GM21390 (cell line): ENCODE measurements at regions not wholly inside any gene's neighbourhood (a gene's known extent, or its start where the extent isn't known, plus 50 kb on each side); places are given as distances from the start of the nearest gene placed in this dataset.

Experiments
- ATAC-seq: cut with Tn5 transposase; IDR thresholded peaks from one replicate; pipeline ENCODE4 v1.9.1; 2021; ENCODE audit not compliant: unreplicated experiment

DNA sequence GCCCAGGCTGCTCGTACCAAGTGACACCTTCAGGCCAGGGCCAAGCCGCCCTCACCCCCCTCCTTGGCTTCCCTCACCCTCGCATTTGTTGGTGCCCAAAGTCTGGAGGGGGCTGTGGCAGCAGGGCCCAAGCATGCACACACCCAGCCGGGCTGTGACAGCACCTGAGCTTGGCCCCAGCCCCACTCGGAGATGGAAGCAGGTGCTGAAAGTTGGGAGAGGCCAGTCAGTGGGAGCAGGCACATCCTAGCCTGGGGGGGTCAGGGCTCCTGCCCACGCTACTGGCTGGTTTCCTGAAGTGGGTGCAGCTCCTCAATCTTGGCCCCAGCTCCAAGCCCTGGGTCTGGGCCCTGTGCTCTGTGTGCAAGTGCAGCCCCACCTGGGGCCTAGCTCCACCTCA lies 228.0 kb downstream of the RDH14 start:
- ATAC-seq = no peak

DNA sequence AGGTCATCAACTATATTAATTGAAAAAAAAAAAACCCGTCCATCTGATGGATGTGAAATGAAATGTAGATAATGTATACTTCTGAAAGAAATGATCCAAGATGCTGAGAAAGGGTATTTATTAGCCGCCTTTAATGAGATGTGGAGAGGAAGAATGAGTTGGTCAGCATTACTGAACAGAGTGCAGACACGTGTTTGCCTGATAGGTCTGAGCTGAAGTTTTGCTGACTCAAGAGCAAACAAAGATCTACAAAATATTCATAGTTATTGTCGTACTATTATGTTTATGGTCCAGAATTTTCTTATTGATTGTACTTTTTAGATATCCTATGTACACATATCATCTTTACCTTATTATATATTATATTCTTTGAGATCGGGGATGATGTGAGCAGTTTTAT lies 235.3 kb downstream of the RDH14 start:
- ATAC-seq = no peak

DNA sequence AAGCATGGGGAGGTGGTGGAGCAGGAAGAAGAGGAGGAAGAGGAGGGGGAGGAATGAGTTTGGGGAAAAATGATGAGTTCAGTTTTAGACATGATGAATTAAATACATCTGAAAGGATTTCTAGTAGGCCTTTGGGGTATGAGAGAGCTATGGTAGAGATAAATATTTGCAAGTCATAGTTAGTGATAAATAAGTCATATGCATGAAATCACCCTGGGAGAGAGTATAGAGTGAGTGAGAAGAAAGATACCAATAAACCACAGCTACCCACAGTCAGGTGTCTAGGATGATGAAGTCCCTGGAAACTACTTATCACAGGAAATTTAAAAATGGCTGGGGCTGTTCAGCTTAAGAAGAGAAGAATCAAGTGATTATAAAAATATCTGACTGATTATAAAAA lies 240.5 kb downstream of the RDH14 start:
- ATAC-seq = no peak

DNA sequence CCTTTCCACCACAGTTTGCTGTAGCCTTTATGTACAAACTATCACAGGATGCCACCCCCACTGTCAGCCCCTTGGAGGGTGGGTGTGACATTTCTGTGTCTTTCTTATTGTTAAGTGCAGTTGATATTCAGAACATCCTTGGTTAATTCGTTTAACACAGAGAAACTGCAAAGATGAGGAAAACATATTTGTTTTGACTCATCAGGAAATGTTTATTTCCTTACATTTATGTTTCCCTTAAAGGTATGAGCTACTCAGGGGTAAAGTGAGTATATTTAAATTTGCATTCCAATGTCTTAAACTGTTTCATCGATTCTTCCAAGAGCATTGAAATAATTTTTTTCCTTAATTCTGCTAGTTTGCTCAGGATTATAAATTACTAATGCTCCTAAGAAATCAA lies 243.4 kb downstream of the RDH14 start:
- no peak for ATAC-seq

DNA sequence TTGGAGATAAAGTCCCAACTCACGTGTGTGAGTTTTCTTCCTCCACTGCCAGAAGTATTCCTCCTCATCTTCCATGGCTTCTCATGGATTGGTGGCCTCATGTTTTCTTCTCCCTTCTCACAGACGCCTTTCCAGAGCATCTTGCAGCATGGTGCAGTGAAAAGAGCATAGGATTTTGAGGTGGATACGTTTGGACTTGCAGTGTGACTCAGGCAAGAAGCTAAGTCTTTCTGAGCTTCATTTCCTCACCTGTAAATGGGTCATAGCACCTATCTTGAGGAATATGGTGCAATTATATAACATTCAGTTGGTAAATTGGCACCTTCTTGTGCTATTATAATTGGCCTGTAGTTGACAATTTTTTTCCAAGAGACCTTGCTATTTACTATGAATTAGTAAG lies 247.6 kb downstream of the RDH14 start:
- ATAC-seq = no peak

DNA sequence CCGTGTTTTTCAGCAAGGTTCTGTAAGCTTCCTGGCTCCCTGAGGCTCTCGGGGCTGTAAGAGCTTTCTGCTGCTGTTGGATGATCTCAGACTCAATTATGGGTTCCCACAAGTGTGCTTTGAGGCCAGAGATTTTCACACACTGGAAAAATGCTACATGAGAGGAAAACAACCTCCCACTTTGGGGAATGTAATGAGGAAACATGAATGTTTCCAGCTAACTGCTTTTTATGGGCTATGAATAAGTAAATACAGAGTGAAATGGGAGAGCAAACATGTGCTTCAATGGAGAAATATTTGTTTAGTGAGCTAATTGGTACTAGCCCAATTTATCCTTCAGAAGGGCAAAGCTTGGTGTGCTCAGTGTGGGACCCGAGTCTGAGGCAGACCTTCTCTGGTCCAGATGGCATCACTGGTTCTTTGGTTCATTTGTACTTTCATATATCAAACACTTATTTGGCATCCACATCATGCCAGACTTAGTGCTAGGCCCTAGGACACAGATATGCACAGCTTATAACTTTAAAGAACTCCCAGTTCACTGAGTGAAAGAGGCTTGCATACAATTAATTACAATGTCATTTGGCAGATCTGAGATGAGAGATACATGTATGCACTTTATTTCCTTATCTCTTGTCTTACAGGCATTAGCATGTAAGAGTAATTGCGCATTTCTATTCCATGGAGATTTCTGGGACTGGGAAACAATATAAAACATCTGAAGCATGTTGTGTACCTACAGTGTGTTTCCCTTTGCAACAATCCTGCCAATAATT lies 248.8 kb downstream of the RDH14 start:
- no peak for ATAC-seq

DNA sequence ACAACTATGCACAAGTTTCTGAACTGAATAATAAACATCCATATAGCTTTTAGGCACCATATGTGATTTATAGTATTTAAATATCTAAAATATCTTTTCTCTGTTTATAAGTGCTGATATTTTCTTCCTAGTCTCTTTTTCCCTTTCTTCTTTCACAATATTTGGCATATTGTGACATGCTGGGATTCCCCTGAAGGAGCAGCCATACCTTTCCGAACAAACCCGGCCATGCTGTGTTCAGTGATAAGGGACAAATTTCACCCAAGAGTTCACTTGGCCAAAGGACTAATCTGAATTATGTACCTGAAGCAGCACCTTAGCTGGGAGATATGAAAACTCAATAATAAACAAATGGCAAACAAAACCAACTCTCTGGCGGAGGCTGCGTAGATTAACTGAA lies 250.8 kb downstream of the RDH14 start:
- no peak for ATAC-seq

DNA sequence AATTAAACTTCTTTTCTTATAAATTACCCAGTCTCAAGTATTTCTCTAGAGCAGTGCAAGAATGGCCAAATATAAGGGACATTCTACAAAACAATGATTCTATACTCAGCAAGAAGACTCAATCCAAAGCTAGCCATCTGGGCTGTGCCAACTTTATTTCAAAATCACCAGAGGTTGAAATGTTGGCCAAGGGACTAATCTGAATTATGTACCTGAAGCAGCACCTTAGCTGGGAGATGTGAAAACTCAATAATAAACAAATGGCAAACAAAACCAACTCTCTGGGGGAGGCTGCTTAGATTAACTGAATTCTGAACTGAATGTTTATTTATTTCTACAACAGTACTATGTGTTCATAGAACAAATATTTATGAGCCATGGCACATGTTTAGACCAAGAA lies 251.3 kb downstream of the RDH14 start:
- ATAC-seq = no peak

DNA sequence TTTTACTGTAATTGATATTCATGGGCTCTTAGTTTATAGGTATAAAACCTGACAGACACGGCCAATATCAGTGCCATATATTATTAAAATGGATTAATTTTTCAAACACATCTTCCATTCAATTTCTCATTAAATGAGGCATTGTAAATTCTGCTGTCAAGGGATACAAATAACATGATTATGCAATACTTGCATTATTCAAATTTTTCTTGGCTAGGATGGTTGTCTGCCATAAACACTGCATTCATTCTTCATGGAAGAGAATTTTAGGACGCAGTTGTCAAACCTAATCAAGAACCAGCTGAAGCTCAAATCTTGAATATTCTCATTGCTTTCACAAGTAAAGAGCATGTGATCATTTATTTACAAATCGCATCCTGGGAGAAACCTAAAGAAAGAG lies 255.6 kb downstream of the RDH14 start:
- ATAC-seq = no peak

DNA sequence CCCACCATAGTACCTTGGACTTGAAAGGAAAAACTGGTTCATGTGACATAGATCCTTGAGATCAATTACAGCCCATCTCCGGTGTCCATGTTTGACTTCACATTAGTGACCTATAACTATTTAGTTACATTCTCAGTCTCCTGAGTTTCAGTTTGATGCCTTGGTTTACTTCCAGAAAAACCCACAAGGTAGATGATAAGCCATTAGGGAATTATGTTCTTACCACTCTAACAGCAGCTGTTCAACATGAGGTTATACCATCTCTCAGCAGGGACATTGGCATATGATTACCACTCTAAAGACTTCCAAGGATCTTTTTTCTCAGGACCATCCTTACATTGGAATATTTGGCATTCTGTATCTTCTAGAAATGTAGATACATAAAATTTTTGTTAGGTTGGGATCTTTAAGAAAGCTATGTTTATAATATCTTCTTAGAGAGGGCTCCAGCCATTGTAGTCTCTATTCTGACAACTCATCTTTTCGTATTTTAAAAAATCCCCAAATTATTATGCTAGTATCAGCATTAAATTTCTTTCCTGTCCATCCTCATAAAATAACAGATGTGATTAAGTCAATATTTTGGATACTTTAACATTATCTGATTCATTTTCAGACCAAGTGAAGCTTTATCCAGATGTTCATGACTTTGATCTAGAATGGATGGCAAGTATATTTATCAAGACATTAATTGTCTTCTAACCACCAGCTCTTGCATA lies 258.9 kb downstream of the RDH14 start:
- no peak for ATAC-seq

DNA sequence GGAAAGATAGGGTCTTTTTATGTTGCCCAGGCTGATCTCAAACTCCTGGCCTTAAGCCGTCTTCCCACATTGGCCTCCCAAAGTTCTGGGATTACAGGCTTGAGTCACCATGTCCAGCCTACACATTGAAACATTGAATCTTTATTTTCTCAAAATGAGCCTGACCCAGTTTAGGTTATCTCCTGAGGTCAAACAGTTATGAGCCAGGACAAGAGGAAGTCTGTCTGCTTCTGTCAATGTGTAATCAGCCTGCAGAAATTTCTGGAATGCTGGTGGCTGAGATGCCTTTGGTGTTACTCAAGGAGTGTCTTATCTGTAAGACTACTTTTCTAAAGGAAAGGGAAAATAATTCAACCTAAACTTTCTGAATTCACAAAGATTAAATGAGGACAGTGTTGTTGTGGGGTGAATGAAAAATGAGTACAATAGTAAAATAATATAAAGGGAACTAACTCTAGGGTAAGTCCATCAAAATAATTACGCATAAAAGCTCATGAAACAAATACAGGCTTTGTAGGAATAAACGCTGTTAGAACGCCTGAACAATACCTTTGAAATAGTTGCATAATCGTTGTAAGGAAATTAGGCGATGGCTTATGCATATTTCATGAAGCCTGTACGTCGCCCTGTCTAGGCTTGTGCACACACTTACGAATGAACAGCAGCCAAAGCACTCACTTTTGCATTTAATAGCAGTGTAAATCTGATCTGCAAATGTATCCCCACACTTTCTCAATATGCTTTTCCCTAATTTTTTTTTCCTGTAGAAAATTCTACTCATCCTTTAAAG lies 260.8 kb downstream of the RDH14 start:
- ATAC-seq = no peak

DNA sequence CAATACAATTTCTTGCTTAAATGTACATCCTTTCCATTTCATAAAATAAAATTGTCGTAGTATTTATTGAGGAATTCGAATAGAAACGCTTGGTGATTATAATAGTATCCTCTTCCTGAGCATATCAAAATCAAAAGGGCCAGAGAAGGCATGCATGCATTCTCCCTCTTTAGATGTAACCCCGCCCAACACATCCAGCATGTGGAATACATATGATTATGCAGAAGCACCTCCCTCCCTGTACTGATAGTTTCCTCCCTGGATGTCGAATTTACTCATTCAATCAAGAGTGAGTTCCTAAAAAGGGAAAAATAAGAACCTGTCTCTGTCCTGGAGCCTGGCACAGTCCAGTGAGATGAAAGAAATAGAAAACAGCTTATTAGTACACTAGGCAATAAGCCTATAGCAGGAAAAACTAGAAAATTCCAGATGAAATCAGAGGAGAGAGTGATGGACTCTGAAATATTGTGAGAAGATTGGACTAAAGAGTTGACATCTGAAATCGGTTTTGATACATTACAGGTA lies 262.9 kb downstream of the RDH14 start:
- ATAC-seq = no peak

DNA sequence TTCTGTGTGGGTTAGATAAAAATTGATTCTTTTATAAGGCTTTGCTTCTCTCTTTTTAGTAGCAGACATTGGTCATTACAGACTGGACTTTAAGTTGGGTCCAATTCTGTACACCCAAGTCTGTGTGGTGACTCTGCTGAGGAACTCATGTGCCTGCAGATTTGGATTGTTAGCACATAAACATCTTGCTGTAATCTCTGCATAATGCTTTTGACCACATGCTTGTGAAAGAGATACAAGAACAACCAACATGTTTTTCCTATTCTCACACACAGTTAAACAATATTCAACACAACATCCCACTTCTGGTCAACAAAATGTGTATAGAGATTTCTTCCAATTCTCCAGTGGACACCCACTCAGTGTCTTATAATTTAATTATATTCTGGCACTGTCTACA lies 270.1 kb downstream of the RDH14 start:
- ATAC-seq = no peak

DNA sequence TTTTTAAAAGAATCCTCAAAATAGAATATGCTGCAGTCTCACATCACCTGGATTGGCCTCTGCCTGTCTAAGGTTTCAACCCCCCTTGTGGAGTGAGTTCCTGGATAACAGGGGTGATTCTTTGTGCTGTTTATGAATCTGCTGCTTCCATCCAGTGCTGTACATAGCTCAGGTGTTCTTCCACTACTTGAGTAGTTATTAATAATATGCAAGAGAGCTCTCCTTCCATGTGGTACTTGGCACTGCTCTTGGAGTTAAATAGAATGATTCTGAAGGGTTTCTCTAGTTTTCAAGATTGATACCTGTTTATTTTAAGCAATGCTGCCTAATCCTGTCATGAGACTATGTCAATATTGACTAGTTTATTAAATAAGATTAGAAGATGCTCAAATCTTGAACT lies 273.6 kb downstream of the RDH14 start:
- ATAC-seq = no peak

DNA sequence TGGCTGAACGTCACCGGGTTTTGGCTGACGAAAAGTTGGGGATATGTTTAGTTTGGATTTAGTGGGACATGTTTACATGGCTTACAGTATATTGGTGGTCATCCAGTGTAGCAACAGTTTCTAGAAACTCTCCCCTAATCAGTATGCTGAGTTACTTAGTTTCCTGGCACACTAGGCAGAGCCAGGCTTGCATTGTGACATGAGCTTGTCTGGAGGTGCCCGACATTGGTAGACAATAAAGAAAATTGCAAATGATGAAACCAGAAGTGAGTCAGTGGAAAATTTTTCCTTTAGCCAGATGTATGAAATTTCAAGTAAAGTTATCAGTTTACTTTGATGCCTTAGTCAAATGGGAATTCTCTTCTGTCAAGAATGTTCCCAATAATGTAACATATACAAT lies 276.1 kb downstream of the RDH14 start:
- ATAC-seq = no peak

DNA sequence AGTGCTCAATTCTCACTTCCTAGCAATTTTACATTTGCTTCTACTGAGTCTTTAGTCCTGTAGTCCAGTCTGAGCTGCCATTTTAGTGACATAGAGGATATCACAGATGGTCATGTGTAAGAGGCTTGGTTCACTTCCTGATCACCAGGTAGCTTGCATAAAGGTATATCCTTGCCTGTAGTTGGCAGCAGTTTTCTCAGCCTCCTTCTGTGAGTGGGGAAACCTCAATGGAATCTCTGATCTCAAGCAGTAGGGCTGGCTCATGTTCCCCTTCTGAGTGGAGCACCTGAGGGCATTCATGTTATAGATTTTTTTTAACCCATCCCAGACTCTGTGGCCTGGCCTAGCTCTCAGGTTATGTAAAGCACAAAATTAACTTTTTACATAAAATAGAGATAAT lies 278.4 kb downstream of the RDH14 start:
- no peak for ATAC-seq

DNA sequence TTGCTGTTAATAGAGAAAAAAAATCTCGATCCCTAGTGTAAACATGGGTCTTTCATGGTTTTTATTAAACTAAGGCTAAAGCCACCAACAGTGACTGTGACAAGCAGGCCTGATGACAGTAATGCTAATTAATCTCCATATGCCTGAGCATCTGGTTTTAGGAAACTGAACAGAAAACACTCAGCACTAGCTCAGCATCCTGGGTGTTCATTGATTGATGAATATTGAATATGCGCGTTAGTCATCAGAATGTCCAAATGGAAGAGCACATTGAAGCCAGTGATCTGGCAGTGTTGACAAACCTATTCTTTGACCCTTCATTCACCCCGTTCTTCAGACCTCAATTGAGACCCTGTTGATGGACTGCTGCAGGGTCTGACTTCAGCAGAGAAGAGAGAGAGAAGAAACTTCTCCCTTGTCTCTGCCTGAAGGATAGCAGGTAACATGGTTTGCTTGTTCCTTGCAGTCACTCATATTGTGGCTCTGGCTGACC lies 283.8 kb downstream of the RDH14 start:
- no peak for ATAC-seq

DNA sequence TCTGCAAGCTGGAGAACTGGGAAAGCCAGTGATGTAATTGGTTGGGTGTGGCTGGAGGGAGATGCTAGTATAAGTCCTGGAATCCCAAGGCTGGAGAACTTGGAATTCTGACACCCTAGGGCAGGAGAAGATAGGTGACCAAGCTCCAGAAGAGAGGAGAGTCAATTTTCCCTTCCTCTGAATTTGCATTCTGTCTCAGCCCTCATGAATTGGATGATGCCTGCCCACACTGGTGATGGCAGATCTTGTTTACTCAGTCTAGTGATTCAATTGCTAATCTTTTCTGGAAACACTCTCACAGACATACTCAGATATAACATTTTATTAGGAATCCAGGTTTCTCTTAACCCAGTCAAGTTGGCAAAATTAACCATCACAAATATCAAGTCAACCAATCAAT lies 287.2 kb downstream of the RDH14 start:
- no peak for ATAC-seq

DNA sequence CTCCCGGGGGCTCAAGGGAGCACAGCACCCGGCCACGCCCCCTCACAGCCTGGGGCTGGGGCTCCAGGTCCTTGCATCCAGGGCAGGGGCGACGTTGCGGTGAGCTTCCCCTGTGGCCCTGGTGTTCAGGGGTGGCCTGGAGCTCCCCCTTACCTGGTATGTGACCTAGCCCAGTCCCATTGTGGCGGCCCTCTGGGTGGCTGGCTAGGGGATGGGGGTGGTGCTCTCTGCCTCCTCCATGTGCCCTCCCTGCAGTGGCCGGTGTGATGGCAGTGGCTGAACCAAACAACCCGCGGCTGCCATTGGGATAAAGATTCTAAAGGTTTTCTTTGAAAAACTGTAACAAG lies 288.3 kb downstream of the RDH14 start:
- no peak for ATAC-seq

DNA sequence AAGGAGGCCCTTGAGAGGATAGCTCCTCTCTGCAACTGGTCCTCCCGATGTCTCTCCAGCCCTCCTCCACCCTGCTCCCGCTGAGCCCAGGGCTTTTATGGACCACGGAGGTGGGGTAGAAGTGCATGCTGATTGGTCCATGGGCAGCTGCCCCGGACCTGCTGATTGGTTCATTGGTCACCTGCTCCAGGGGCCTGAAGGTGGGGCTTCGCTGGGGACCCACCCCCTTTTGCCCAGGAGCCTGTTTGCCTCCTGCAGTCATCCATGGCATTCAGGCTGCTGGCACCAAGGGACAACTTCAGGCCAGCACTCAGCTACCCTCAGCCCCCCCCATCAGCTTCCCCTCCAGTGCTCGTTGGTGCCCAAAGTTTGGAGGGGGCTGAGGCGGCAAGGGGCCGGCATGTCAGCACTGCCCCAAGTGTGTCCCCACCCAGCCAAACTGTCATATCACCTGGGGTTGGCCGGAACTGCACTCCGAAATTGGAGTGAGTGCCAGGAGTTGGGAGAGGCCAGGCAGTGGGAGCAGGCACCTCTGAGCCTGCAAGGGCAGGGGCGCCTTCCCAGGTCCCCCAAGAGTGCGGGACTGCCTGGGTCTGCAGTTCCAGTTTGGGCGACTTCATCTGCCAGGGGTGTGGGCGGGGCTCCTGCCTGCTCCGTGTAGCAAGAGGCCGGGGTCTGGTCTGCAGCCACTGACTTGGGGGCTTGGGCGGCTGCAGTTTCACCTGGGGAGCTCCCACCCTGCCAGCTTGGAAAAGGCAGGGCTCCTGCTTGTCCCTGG lies 288.9 kb downstream of the RDH14 start:
- ATAC-seq = no peak

DNA sequence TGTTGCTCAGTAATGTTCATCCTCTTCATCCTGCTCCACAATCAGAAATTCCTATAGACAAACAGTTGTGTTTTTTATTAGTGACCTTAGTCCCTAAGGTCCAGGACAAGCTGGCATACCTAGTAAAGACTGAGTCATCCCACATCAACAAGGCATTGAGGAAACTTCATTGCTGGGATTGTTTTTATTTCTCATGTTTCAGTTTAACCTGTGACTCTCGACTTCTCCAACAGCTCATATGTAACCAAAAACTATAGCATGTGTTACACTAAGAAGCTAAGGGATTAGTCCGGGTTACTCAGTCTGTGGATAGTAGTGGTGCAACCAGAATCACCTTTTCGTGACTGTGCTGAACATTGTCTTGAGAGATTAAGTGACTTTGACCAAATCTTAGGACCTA lies 292.1 kb downstream of the RDH14 start:
- ATAC-seq = no peak
